ENCODE measurements at regions not wholly inside any gene's neighbourhood (a gene's known extent, or its start where the extent isn't known, plus 50 kb on each side); places are given as distances from the start of the nearest gene placed in this dataset.

GRCh38 chr3:61416618-61417017 lies 144.8 kb upstream of the PTPRG start:
- TF ChIP-seq CTCF (IDR thresholded peaks at IDR 0.05) (no peak), EZH2 (IDR thresholded peaks at IDR 0.05) (no peak), EZH2phosphoT487 (IDR thresholded peaks at IDR 0.05) (no peak)
